ENCODE measurements at regions not wholly inside any gene's neighbourhood (a gene's known extent, or its start where the extent isn't known, plus 50 kb on each side); places are given as distances from the start of the nearest gene placed in this dataset.

- H3K36me3 ChIP-seq (replicated peaks in 1 of 2; ENCODE audit: insufficient read depth in 1 of 2, low read depth in 2 of 2): no peaks in the 10 kb centered on the region
- 54 to 56% methylated on average over 5 of the region's 5 CpGs for WGBS, 2 donors
- intact Hi-C loops (cut with DNase I): no loop called here
- peaks cover 20% of the 10 kb centered on the region for H3K4me1 ChIP-seq
- DNase-seq: no peak
- no peak for TF ChIP-seq POLR2A (IDR thresholded peaks at IDR 0.05)
- no peak for TF ChIP-seq CTCF (IDR thresholded peaks at IDR 0.05)
- H3K4me3 ChIP-seq: no peak overlapping the region
- H3K27me3 ChIP-seq: no peaks in the 10 kb centered on the region
- no peaks in the 10 kb centered on the region for H3K9me3 ChIP-seq
- ATAC-seq: no peak
- H3K27ac ChIP-seq: no peak overlapping the region
These were observed 230.9 kb upstream of the FAT1 start for GRCh38 chr4:186954509-186954908.

GRCh38 chr4:186954956-186955355, 231.3 kb upstream of the FAT1 start:
- Histone ChIP-seq H3K27me3 (no peaks in the 10 kb centered on the region), H3K36me3 (replicated peaks in 1 of 2; ENCODE audit: insufficient read depth in 1 of 2, low read depth in 2 of 2) (no peaks in the 10 kb centered on the region), H3K4me3 (no peak overlapping the region), H3K9me3 (no peaks in the 10 kb centered on the region), H3K27ac (no peak overlapping the region), H3K4me1 (peaks cover 16% of the 10 kb centered on the region)
- DNase-seq (no peak), ATAC-seq (no peak)
- TF ChIP-seq CTCF (IDR thresholded peaks at IDR 0.05) (no peak), POLR2A (IDR thresholded peaks at IDR 0.05) (no peak)
- intact Hi-C loops (cut with DNase I): no loop called here
- WGBS, 2 donors: 68 to 80% methylated on average over 7 of the region's 7 CpGs

GRCh38 chr4:186957952-186958555, 234.4 kb upstream of the FAT1 start:
- H3K4me3 ChIP-seq: no peak overlapping the region
- ATAC-seq (no peak), DNase-seq (no peak)
- H3K27me3 ChIP-seq: no peaks in the 10 kb centered on the region
- no peaks in the 10 kb centered on the region for H3K36me3 ChIP-seq (replicated peaks in 1 of 2; ENCODE audit: insufficient read depth in 1 of 2, low read depth in 2 of 2)
- TF ChIP-seq POLR2A (IDR thresholded peaks at IDR 0.05): no peak
- TF ChIP-seq CTCF (IDR thresholded peaks at IDR 0.05): no peak
- H3K9me3 ChIP-seq: no peaks in the 10 kb centered on the region
- WGBS, 2 donors: 56 to 57% methylated on average over 3 of the region's 3 CpGs
- H3K27ac ChIP-seq: no peak overlapping the region
- intact Hi-C loops (cut with DNase I): no loop called here
- H3K4me1 ChIP-seq: peaks cover 9% of the 10 kb centered on the region

- ATAC-seq (no peak), DNase-seq (no peak)
- H3K4me3 ChIP-seq: no peak overlapping the region
- WGBS, 2 donors: 83 to 94% methylated on average over 6 to 9 of the region's 9 CpGs
- no peak overlapping the region for H3K27ac ChIP-seq
- no peaks in the 10 kb centered on the region for H3K9me3 ChIP-seq
- intact Hi-C loops (cut with DNase I): no loop called here
- no peaks in the 10 kb centered on the region for H3K27me3 ChIP-seq
- TF ChIP-seq CTCF (IDR thresholded peaks at IDR 0.05): no peak
- TF ChIP-seq POLR2A (IDR thresholded peaks at IDR 0.05): no peak
- peaks cover 9% of the 10 kb centered on the region for H3K4me1 ChIP-seq
- H3K36me3 ChIP-seq (replicated peaks in 1 of 2; ENCODE audit: insufficient read depth in 1 of 2, low read depth in 2 of 2): no peaks in the 10 kb centered on the region
These were observed 235.2 kb upstream of the FAT1 start for GRCh38 chr4:186958726-186959350.

Data from body of pancreas (tissue), 4 donors.